ENCODE measurements at regions not wholly inside any gene's neighbourhood (a gene's known extent, or its start where the extent isn't known, plus 50 kb on each side); places are given as distances from the start of the nearest gene placed in this dataset.

GRCh38 chr2:239588451-239589269 is 187.8 kb upstream of the HDAC4 start:
- H3K9ac ChIP-seq (ENCODE audit: low read depth in 1 of 2, low read length in 2 of 2), result no peak overlapping the region
- WGBS, result 91% methylated on average over 13 of the region's 13 CpGs
- H3K27me3 ChIP-seq (ENCODE audit: control insufficient read depth in 4 of 4, insufficient read depth in 4 of 4, low read length in 3 of 4), result no peaks in the 10 kb centered on the region

GRCh38 chr2:239587841-239588240 is 187.0 kb upstream of the HDAC4 start:
- H3K9me3 ChIP-seq (ENCODE audit: control insufficient read depth in 4 of 4, low read length in 3 of 4), result no peaks in the 10 kb centered on the region
- no peaks in the 10 kb centered on the region for H3K4me1 ChIP-seq (ENCODE audit: control insufficient read depth in 4 of 4, insufficient read depth in 4 of 4, low read length in 3 of 4)
- H3K27me3 ChIP-seq (ENCODE audit: control insufficient read depth in 4 of 4, insufficient read depth in 4 of 4, low read length in 3 of 4), result no peaks in the 10 kb centered on the region
- no peak overlapping the region for H3K4me3 ChIP-seq (ENCODE audit: low read depth in 1 of 3, low read length in 3 of 3)
- WGBS, result 69% methylated on average over 14 of the region's 14 CpGs
- no peak for DNase-seq (ENCODE audit: low spot score)
- no peak overlapping the region for H3K9ac ChIP-seq (ENCODE audit: low read depth in 1 of 2, low read length in 2 of 2)
- no peaks in the 10 kb centered on the region for H3K36me3 ChIP-seq (ENCODE audit: control insufficient read depth in 4 of 4, insufficient read depth in 3 of 4, low read depth in 1 of 4, low read length in 3 of 4)
- TF ChIP-seq REST (IDR thresholded peaks at IDR 0.05) (no peak), ATF3 (IDR thresholded peaks at IDR 0.05) (no peak), CTCF (IDR thresholded peaks at IDR 0.05; ENCODE audit: low read depth, low read length, missing input control) (no peak), YY1 (IDR thresholded peaks at IDR 0.05) (no peak), HNF4A (conservative IDR thresholded peaks at IDR 0.05) (no peak), RAD21 (IDR thresholded peaks at IDR 0.05) (no peak), EGR1 (IDR thresholded peaks at IDR 0.05; ENCODE audit: low read depth in 2 of 2) (no peak), FOXA1 (IDR thresholded peaks at IDR 0.05) (no peak), JUND (IDR thresholded peaks at IDR 0.05) (no peak), HNF4G (IDR thresholded peaks at IDR 0.05) (no peak), GABPA (IDR thresholded peaks at IDR 0.05 in 1 of 2, conservative IDR thresholded peaks at IDR 0.05 in 1 of 2) (no peak), SP1 (IDR thresholded peaks at IDR 0.05) (no peak), NR2F2 (IDR thresholded peaks at IDR 0.05) (no peak), RXRA (IDR thresholded peaks at IDR 0.05) (no peak), ZBTB33 (IDR thresholded peaks at IDR 0.05) (no peak), TAF1 (conservative IDR thresholded peaks at IDR 0.05) (no peak), FOXA2 (IDR thresholded peaks at IDR 0.05) (no peak)
- no peak overlapping the region for H3K27ac ChIP-seq (ENCODE audit: low read depth in 1 of 2, low read length in 2 of 2)

More at GRCh38 chr2:239588451-239589269, 187.8 kb upstream of the HDAC4 start:
- TF ChIP-seq TAF1 (conservative IDR thresholded peaks at IDR 0.05), result no peak
- no peaks in the 10 kb centered on the region for H3K4me1 ChIP-seq (ENCODE audit: control insufficient read depth in 4 of 4, insufficient read depth in 4 of 4, low read length in 3 of 4)
- DNase-seq (ENCODE audit: low spot score), result no peak
- H3K27ac ChIP-seq (ENCODE audit: low read depth in 1 of 2, low read length in 2 of 2), result no peak overlapping the region
- no peaks in the 10 kb centered on the region for H3K9me3 ChIP-seq (ENCODE audit: control insufficient read depth in 4 of 4, low read length in 3 of 4)
- H3K36me3 ChIP-seq (ENCODE audit: control insufficient read depth in 4 of 4, insufficient read depth in 3 of 4, low read depth in 1 of 4, low read length in 3 of 4), result no peaks in the 10 kb centered on the region
- H3K4me3 ChIP-seq (ENCODE audit: low read depth in 1 of 3, low read length in 3 of 3), result no peak overlapping the region

Measured in liver (tissue), 8 donors.